WTC11 (cell line): ENCODE measurements at regions not wholly inside any gene's neighbourhood (a gene's known extent, or its start where the extent isn't known, plus 50 kb on each side); places are given as distances from the start of the nearest gene placed in this dataset.

Experiments
- ATAC-seq: fragments of 200-7000 bp; cut with Tn5 transposase; 2 replicates; pipeline ENCODE4 v1.10.0; 2021; ENCODE audit warnings: mild to moderate bottlenecking, moderate library complexity
- CTCF ChIA-PET: fragments of 300-600 bp; sonication (Branson Sonifier 250); formaldehyde crosslinking; loops from one replicate; lab custom pipeline; 2021; ENCODE audit warnings: antibody characterized with exemption; lab: Charles Lee
- POLR2A ChIA-PET: fragments of 350-600 bp; sonication (Branson Sonifier 250); formaldehyde crosslinking; loops from one replicate; lab custom pipeline; 2021; ENCODE audit warnings: antibody characterized with exemption; lab: Charles Lee
- DNase-seq: peaks from one replicate; pipeline ENCODE4 v3.0.0; 2021; ENCODE audit warnings: low spot score
- H3K27ac Mint-ChIP-seq: 2 replicates; pipeline ENCODE4 v1.8.0; 2021; ENCODE audit warnings: mixed read lengths
- H3K27me3 Mint-ChIP-seq: 2 replicates; pipeline ENCODE4 v1.8.0; 2021; ENCODE audit warnings: low read depth, mild to moderate bottlenecking, moderate library complexity, mixed read lengths
- H3K36me3 Mint-ChIP-seq: 2 replicates; pipeline ENCODE4 v1.8.0; 2021; ENCODE audit warnings: mixed read lengths
- H3K4me1 Mint-ChIP-seq: 2 replicates; pipeline ENCODE4 v1.8.0; 2022; ENCODE audit warnings: mixed read lengths
- H3K4me3 Mint-ChIP-seq: 2 replicates; pipeline ENCODE4 v1.8.0; 2021; ENCODE audit warnings: mild to moderate bottlenecking, moderate library complexity, mixed read lengths
- H3K9me3 Mint-ChIP-seq: 2 replicates; pipeline ENCODE4 v1.8.0; 2021; ENCODE audit warnings: mixed read lengths
- ATF1 ChIP-seq: sonication (generic); formaldehyde crosslinking; IDR thresholded peaks from 2 replicates; pipeline ENCODE4 v1.8.1; 2023; ENCODE audit warnings: mild to moderate bottlenecking, moderate library complexity, missing genetic modification reagents
- ATF2 ChIP-seq: sonication (generic); formaldehyde crosslinking; IDR thresholded peaks from 2 replicates; pipeline ENCODE4 v1.8.1; 2022; ENCODE audit warnings: low read depth, missing genetic modification reagents, borderline replicate concordance
- CBFB ChIP-seq: sonication (generic); formaldehyde crosslinking; IDR thresholded peaks from 2 replicates; pipeline ENCODE4 v1.8.1; 2022; ENCODE audit warnings: mild to moderate bottlenecking, low read depth, missing genetic modification reagents
- CTCF ChIP-seq: fragments of 200-600 bp; IDR thresholded peaks from 2 replicates; pipeline ENCODE4 v1.8.0; 2022; ENCODE audit warnings: antibody characterized with exemption
- E2F4 ChIP-seq: sonication (generic); formaldehyde crosslinking; IDR thresholded peaks from 2 replicates; pipeline ENCODE4 v1.8.1; 2022; ENCODE audit warnings: low read depth, mild to moderate bottlenecking, moderate library complexity, missing genetic modification reagents, borderline replicate concordance
- ELF4 ChIP-seq: sonication (generic); formaldehyde crosslinking; IDR thresholded peaks from 2 replicates; pipeline ENCODE4 v1.8.1; 2022; ENCODE audit warnings: low read depth, mild to moderate bottlenecking, moderate library complexity, missing genetic modification reagents
- EMX1 ChIP-seq: fragments of 250-450 bp; sonication (Bioruptor Pico); IDR thresholded peaks from 2 replicates; pipeline ENCODE4 v1.8.0; 2021; ENCODE audit warnings: mild to moderate bottlenecking
- GABPB1 ChIP-seq: sonication (generic); formaldehyde crosslinking; IDR thresholded peaks from 2 replicates; pipeline ENCODE4 v1.8.1; 2023; ENCODE audit warnings: mild to moderate bottlenecking, missing genetic modification reagents
- GRHL2 ChIP-seq: fragments of 250-450 bp; sonication (Bioruptor Pico); IDR thresholded peaks from 2 replicates; pipeline ENCODE4 v1.8.0; 2022; ENCODE audit warnings: mild to moderate bottlenecking, moderate library complexity; ENCODE audit not compliant: insufficient replicate concordance, severe bottlenecking
- IRF1 ChIP-seq: sonication (generic); formaldehyde crosslinking; IDR thresholded peaks from 2 replicates; pipeline ENCODE4 v1.8.0; 2023; ENCODE audit warnings: missing genetic modification reagents
- IRF2 ChIP-seq: sonication (generic); formaldehyde crosslinking; IDR thresholded peaks from 2 replicates; pipeline ENCODE4 v1.8.0; 2022; ENCODE audit warnings: low read depth, missing genetic modification reagents, borderline replicate concordance
- JUN ChIP-seq: sonication (generic); formaldehyde crosslinking; IDR thresholded peaks from 2 replicates; pipeline ENCODE4 v1.8.0; 2023; ENCODE audit warnings: mild to moderate bottlenecking, missing genetic modification reagents
- MAX ChIP-seq: sonication (generic); formaldehyde crosslinking; IDR thresholded peaks from 2 replicates; pipeline ENCODE4 v1.8.0; 2022; ENCODE audit warnings: mild to moderate bottlenecking, missing genetic modification reagents
- MYBL2 ChIP-seq: sonication (generic); formaldehyde crosslinking; IDR thresholded peaks from 2 replicates; pipeline ENCODE4 v1.8.1; 2023; ENCODE audit warnings: mild to moderate bottlenecking, moderate library complexity, missing genetic modification reagents
- NFATC4 ChIP-seq: fragments of 250-450 bp; sonication (Bioruptor Pico); IDR thresholded peaks from 2 replicates; pipeline ENCODE4 v1.9.0; 2021; ENCODE audit warnings: mild to moderate bottlenecking
- NFE2L1 ChIP-seq: sonication (generic); formaldehyde crosslinking; IDR thresholded peaks from 2 replicates; pipeline ENCODE4 v1.8.1; 2023; ENCODE audit warnings: missing genetic modification reagents
- NR2C2 ChIP-seq: sonication (generic); formaldehyde crosslinking; IDR thresholded peaks from 2 replicates; pipeline ENCODE4 v1.8.0; 2022; ENCODE audit warnings: mild to moderate bottlenecking, missing genetic modification reagents
- OVOL2 ChIP-seq: fragments of 250-450 bp; sonication (Bioruptor Pico); IDR thresholded peaks from 2 replicates; pipeline ENCODE4 v1.9.0; 2021; ENCODE audit warnings: mild to moderate bottlenecking, borderline replicate concordance
- SMAD3 ChIP-seq: sonication (generic); formaldehyde crosslinking; IDR thresholded peaks from 2 replicates; pipeline ENCODE4 v1.8.0; 2022; ENCODE audit warnings: missing genetic modification reagents, mild to moderate bottlenecking, borderline replicate concordance
- SP1 ChIP-seq: sonication (generic); formaldehyde crosslinking; conservative IDR thresholded peaks from 2 replicates; pipeline ENCODE4 v1.8.1; 2022; ENCODE audit warnings: missing genetic modification reagents
- TCF7 ChIP-seq: sonication (generic); formaldehyde crosslinking; IDR thresholded peaks from 2 replicates; pipeline ENCODE4 v1.8.0; 2022; ENCODE audit warnings: mild to moderate bottlenecking, low read depth, missing genetic modification reagents, moderate library complexity
- TEAD1 ChIP-seq: sonication (generic); formaldehyde crosslinking; IDR thresholded peaks from 2 replicates; pipeline ENCODE4 v1.8.0; 2022; ENCODE audit warnings: mild to moderate bottlenecking, missing genetic modification reagents
- ZMAT4 ChIP-seq: fragments of 250-450 bp; sonication (Bioruptor Pico); IDR thresholded peaks from 2 replicates; pipeline ENCODE4 v1.9.0; 2021; ENCODE audit warnings: mild to moderate bottlenecking
- ZNF121 ChIP-seq: sonication (generic); formaldehyde crosslinking; IDR thresholded peaks from 2 replicates; pipeline ENCODE4 v1.8.0; 2023; ENCODE audit warnings: missing genetic modification reagents
- ZNF138 ChIP-seq: sonication (generic); formaldehyde crosslinking; conservative IDR thresholded peaks from 2 replicates; pipeline ENCODE4 v1.8.1; 2022; ENCODE audit warnings: mild to moderate bottlenecking, moderate library complexity, missing genetic modification reagents
- ZNF232 ChIP-seq: sonication (generic); formaldehyde crosslinking; IDR thresholded peaks from 2 replicates; pipeline ENCODE4 v1.8.0; 2022; ENCODE audit warnings: mild to moderate bottlenecking, missing genetic modification reagents

- TF ChIP-seq IRF2 (CRISPR knock-in tag) = no peak
- TF ChIP-seq GRHL2 = no peak
- no peak for TF ChIP-seq NFATC4 (CRISPR knock-in tag)
- no peak for TF ChIP-seq TEAD1 (CRISPR knock-in tag)
- TF ChIP-seq ZNF121 (CRISPR knock-in tag) = no peak
- TF ChIP-seq ZNF232 = no peak
Measured at GRCh38 chr4:14247767-14248166, 620.2 kb upstream of the BOD1L1 start (continued).

GRCh38 chr4:14249226-14249625 is 621.7 kb upstream of the BOD1L1 start:
- H3K4me3 Mint-ChIP-seq = no peak overlapping the region
- ATAC-seq (no peak), DNase-seq (no peak)
- H3K4me1 Mint-ChIP-seq = no peaks in the 10 kb centered on the region
- ChIA-PET CTCF (interaction anchor here (1.0 kb wide), 1 partner anchor 15 kb away, joined by 4 read pairs; no protein-coding TSS in a partner anchor), POLR2A (no interaction called here)
- peaks cover 28% of the 10 kb centered on the region for H3K9me3 Mint-ChIP-seq
- H3K36me3 Mint-ChIP-seq = peaks cover 9% of the 10 kb centered on the region
- no peaks in the 10 kb centered on the region for H3K27me3 Mint-ChIP-seq
- TF ChIP-seq MYBL2 (no peak), ATF1 (no peak), ATF2 (CRISPR knock-in tag) (no peak), NFATC4 (CRISPR knock-in tag) (no peak), SMAD3 (CRISPR knock-in tag) (no peak), CTCF (no peak), E2F4 (no peak), ZNF232 (no peak), IRF1 (no peak), CBFB (no peak), EMX1 (CRISPR knock-in tag) (no peak), ELF4 (CRISPR knock-in tag) (no peak), JUN (no peak), SP1 (CRISPR knock-in tag) (no peak), OVOL2 (CRISPR knock-in tag) (no peak), NR2C2 (no peak), ZMAT4 (CRISPR knock-in tag) (no peak), GABPB1 (CRISPR knock-in tag) (no peak), NFE2L1 (CRISPR knock-in tag) (no peak)
- H3K27ac Mint-ChIP-seq = no peak overlapping the region

GRCh38 chr4:14254252-14254651 is 626.7 kb upstream of the BOD1L1 start:
- Mint-ChIP-seq H3K4me1 (peaks cover 2% of the 10 kb centered on the region), H3K27me3 (no peaks in the 10 kb centered on the region), H3K27ac (no peak overlapping the region), H3K36me3 (peaks cover 9% of the 10 kb centered on the region), H3K9me3 (peaks cover 28% of the 10 kb centered on the region), H3K4me3 (no peak overlapping the region)
- POLR2A ChIA-PET = no interaction called here
- peak; percentile 78 for ATAC-seq
- CTCF ChIA-PET = interaction anchor here (0.5 to 1.1 kb wide), 3 partner anchors 10 to 1369 kb away, joined by 3 read pairs; no protein-coding TSS in a partner anchor
- peak; percentile 60 for DNase-seq
- TF ChIP-seq CTCF (peak; percentile 60), ELF4 (CRISPR knock-in tag) (no peak), ZNF138 (CRISPR knock-in tag) (no peak), CBFB (no peak), MAX (no peak), JUN (no peak), TCF7 (CRISPR knock-in tag) (no peak)
